ENCODE measurements at regions not wholly inside any gene's neighbourhood (a gene's known extent, or its start where the extent isn't known, plus 50 kb on each side); places are given as distances from the start of the nearest gene placed in this dataset.

DNA sequence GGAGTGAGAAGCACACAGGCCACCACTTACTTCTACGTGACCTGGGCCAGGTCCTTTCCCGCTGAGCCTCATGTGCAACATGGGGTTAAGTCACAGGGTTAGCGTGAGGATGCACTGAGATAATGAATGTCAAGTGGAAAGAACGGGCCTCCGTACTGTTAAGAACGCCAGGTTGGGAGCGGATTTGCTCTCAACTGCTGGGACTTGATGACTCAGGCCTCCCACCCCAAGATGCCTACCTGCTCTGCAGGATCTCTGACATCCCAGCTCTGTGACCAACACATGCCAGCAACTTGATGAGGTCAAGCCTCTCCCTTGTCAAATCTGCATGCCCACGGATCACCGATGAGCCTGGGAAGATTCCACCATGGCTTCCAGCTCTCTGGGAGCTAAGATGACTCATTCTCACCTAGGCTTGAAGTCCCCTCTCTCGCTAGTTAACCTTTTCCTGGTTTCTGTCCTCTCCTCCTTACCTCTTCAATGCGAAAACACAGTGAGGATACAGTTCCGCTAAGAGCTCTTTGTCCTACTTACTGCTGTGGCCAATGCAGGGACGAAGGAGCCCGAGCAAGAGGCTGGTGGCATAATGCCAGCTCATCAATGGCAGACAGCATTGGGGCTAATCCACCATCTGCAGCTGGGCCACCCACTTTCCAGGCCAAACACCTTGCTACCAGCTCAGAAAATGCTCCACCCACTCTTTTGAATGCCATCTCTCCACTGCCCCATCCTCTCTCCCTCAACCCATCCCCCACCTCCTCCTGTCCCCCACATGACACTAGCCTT lies 67.6 kb downstream of the PJA1 start:
- TF ChIP-seq, protein P1, sequence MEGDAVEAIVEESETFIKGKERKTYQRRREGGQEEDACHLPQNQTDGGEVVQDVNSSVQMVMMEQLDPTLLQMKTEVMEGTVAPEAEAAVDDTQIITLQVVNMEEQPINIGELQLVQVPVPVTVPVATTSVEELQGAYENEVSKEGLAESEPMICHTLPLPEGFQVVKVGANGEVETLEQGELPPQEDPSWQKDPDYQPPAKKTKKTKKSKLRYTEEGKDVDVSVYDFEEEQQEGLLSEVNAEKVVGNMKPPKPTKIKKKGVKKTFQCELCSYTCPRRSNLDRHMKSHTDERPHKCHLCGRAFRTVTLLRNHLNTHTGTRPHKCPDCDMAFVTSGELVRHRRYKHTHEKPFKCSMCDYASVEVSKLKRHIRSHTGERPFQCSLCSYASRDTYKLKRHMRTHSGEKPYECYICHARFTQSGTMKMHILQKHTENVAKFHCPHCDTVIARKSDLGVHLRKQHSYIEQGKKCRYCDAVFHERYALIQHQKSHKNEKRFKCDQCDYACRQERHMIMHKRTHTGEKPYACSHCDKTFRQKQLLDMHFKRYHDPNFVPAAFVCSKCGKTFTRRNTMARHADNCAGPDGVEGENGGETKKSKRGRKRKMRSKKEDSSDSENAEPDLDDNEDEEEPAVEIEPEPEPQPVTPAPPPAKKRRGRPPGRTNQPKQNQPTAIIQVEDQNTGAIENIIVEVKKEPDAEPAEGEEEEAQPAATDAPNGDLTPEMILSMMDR (IDR thresholded peaks at IDR 0.05), result no peak
- Mint-ChIP-seq H3K27me3 (ENCODE audit: unreplicated experiment) (no peaks in the 10 kb centered on the region), H3K27ac (ENCODE audit: unreplicated experiment) (no peak overlapping the region), H3K36me3 (ENCODE audit: unreplicated experiment) (no peaks in the 10 kb centered on the region), H3K4me1 (ENCODE audit: unreplicated experiment) (peaks cover under 1% of the 10 kb centered on the region), H3K4me3 (ENCODE audit: unreplicated experiment) (no peak overlapping the region), H3K9me3 (ENCODE audit: unreplicated experiment) (no peaks in the 10 kb centered on the region)
- no peak for DNase-seq (ENCODE audit: extremely low spot score, unreplicated experiment)

- H3K4me1 Mint-ChIP-seq (ENCODE audit: unreplicated experiment), result no peaks in the 10 kb centered on the region
- H3K36me3 Mint-ChIP-seq (ENCODE audit: unreplicated experiment), result no peaks in the 10 kb centered on the region
- no peaks in the 10 kb centered on the region for H3K27me3 Mint-ChIP-seq (ENCODE audit: unreplicated experiment)
- no peak for DNase-seq (ENCODE audit: extremely low spot score, unreplicated experiment)
- no peak overlapping the region for H3K4me3 Mint-ChIP-seq (ENCODE audit: unreplicated experiment)
- H3K9me3 Mint-ChIP-seq (ENCODE audit: unreplicated experiment), result no peaks in the 10 kb centered on the region
- H3K27ac Mint-ChIP-seq (ENCODE audit: unreplicated experiment), result no peak overlapping the region
- TF ChIP-seq, protein P1 (IDR thresholded peaks at IDR 0.05), result no peak
Observed at GRCh38 chrX:69096963-69097362, 68.3 kb downstream of the PJA1 start.

GRCh38 chrX:69094977-69095669 lies 70.1 kb downstream of the PJA1 start:
- Mint-ChIP-seq H3K4me1 (ENCODE audit: unreplicated experiment) (no peaks in the 10 kb centered on the region), H3K27me3 (ENCODE audit: unreplicated experiment) (no peaks in the 10 kb centered on the region), H3K36me3 (ENCODE audit: unreplicated experiment) (no peaks in the 10 kb centered on the region), H3K27ac (ENCODE audit: unreplicated experiment) (no peak overlapping the region), H3K4me3 (ENCODE audit: unreplicated experiment) (no peak overlapping the region), H3K9me3 (ENCODE audit: unreplicated experiment) (no peaks in the 10 kb centered on the region)
- no peak for DNase-seq (ENCODE audit: extremely low spot score, unreplicated experiment)
- TF ChIP-seq, protein P1 (IDR thresholded peaks at IDR 0.05), result no peak

- DNase-seq (ENCODE audit: extremely low spot score, unreplicated experiment), result no peak
- TF ChIP-seq, protein P1 (IDR thresholded peaks at IDR 0.05), result peak; percentile 55
- no peaks in the 10 kb centered on the region for H3K9me3 Mint-ChIP-seq (ENCODE audit: unreplicated experiment)
- no peak overlapping the region for H3K4me3 Mint-ChIP-seq (ENCODE audit: unreplicated experiment)
- H3K27ac Mint-ChIP-seq (ENCODE audit: unreplicated experiment), result no peak overlapping the region
- H3K4me1 Mint-ChIP-seq (ENCODE audit: unreplicated experiment), result no peaks in the 10 kb centered on the region
- no peaks in the 10 kb centered on the region for H3K27me3 Mint-ChIP-seq (ENCODE audit: unreplicated experiment)
- no peaks in the 10 kb centered on the region for H3K36me3 Mint-ChIP-seq (ENCODE audit: unreplicated experiment)
Observed at GRCh38 chrX:69093960-69094871, 71.0 kb downstream of the PJA1 start.
